ENCODE measurements at regions not wholly inside any gene's neighbourhood (a gene's known extent, or its start where the extent isn't known, plus 50 kb on each side); places are given as distances from the start of the nearest gene placed in this dataset.

- Histone ChIP-seq H3K9me3 (ENCODE audit: control insufficient read depth, insufficient read depth, low read length) (peaks cover 11% of the 10 kb centered on the region), H3K4me2 (ENCODE audit: low read length) (no peak overlapping the region), H3K4me1 (ENCODE audit: control insufficient read depth, low read length) (no peaks in the 10 kb centered on the region), H3F3A (ENCODE audit: control insufficient read depth, insufficient read depth) (no peaks in the 10 kb centered on the region), H3K4me3 (ENCODE audit: low read length) (no peak overlapping the region), H3K9me2 (replicated peaks; ENCODE audit: control insufficient read depth, low read length) (no peaks in the 10 kb centered on the region), H3K79me2 (ENCODE audit: control insufficient read depth, low read length) (no peaks in the 10 kb centered on the region), H3K27ac (ENCODE audit: low read depth, low read length) (no peak overlapping the region), H4K20me1 (ENCODE audit: control insufficient read depth, insufficient read depth, low read depth, low read length) (no peaks in the 10 kb centered on the region), H3K36me3 (ENCODE audit: control insufficient read depth, low read length) (no peaks in the 10 kb centered on the region), H3K27me3 (ENCODE audit: control insufficient read depth, low read length) (0 out of 2 replicates have a peak, but pooled peaks cover 2% of the 10 kb centered on the region)
- TF ChIP-seq EZH2phosphoT487 (IDR thresholded peaks at IDR 0.05; ENCODE audit: borderline replicate concordance, low read length), result no peak
Measured at GRCh38 chr2:42872721-42873120, 80.3 kb upstream of the HAAO start.

- no peaks in the 10 kb centered on the region for H3K4me1 ChIP-seq (ENCODE audit: control insufficient read depth, low read length)
- TF ChIP-seq CTCF (IDR thresholded peaks at IDR 0.05; ENCODE audit: low read depth, low read length, poor library complexity, severe bottlenecking) (no peak), EZH2phosphoT487 (IDR thresholded peaks at IDR 0.05; ENCODE audit: borderline replicate concordance, low read length) (no peak)
- no peaks in the 10 kb centered on the region for H3F3A ChIP-seq (ENCODE audit: control insufficient read depth, insufficient read depth)
- H3K27ac ChIP-seq (ENCODE audit: low read depth, low read length), result no peak overlapping the region
- H3K79me2 ChIP-seq (ENCODE audit: control insufficient read depth, low read length), result no peaks in the 10 kb centered on the region
- H3K4me3 ChIP-seq (ENCODE audit: low read length), result no peak overlapping the region
- no peaks in the 10 kb centered on the region for H3K36me3 ChIP-seq (ENCODE audit: control insufficient read depth, low read length)
- peaks cover 11% of the 10 kb centered on the region for H3K9me3 ChIP-seq (ENCODE audit: control insufficient read depth, insufficient read depth, low read length)
- no peaks in the 10 kb centered on the region for H3K9me2 ChIP-seq (replicated peaks; ENCODE audit: control insufficient read depth, low read length)
- H3K27me3 ChIP-seq (ENCODE audit: control insufficient read depth, low read length), result 0 out of 2 replicates have a peak, but pooled peaks cover 2% of the 10 kb centered on the region
- no peak overlapping the region for H3K4me2 ChIP-seq (ENCODE audit: low read length)
- no peaks in the 10 kb centered on the region for H4K20me1 ChIP-seq (ENCODE audit: control insufficient read depth, insufficient read depth, low read depth, low read length)
Measured at GRCh38 chr2:42871372-42871771, 79.0 kb upstream of the HAAO start.

- H3K79me2 ChIP-seq (ENCODE audit: control insufficient read depth, low read length), result no peaks in the 10 kb centered on the region
- no peaks in the 10 kb centered on the region for H4K20me1 ChIP-seq (ENCODE audit: control insufficient read depth, insufficient read depth, low read depth, low read length)
- H3K36me3 ChIP-seq (ENCODE audit: control insufficient read depth, low read length), result no peaks in the 10 kb centered on the region
- no peaks in the 10 kb centered on the region for H3K9me2 ChIP-seq (replicated peaks; ENCODE audit: control insufficient read depth, low read length)
- no peak overlapping the region for H3K4me3 ChIP-seq (ENCODE audit: low read length)
- H3K4me1 ChIP-seq (ENCODE audit: control insufficient read depth, low read length), result no peaks in the 10 kb centered on the region
- no peaks in the 10 kb centered on the region for H3F3A ChIP-seq (ENCODE audit: control insufficient read depth, insufficient read depth)
- H3K9me3 ChIP-seq (ENCODE audit: control insufficient read depth, insufficient read depth, low read length), result peaks cover 11% of the 10 kb centered on the region
- no peak for TF ChIP-seq CTCF (IDR thresholded peaks at IDR 0.05; ENCODE audit: low read depth, low read length, poor library complexity, severe bottlenecking)
- no peak for TF ChIP-seq EZH2phosphoT487 (IDR thresholded peaks at IDR 0.05; ENCODE audit: borderline replicate concordance, low read length)
- 0 out of 2 replicates have a peak, but pooled peaks cover 2% of the 10 kb centered on the region for H3K27me3 ChIP-seq (ENCODE audit: control insufficient read depth, low read length)
- H3K27ac ChIP-seq (ENCODE audit: low read depth, low read length), result no peak overlapping the region
- no peak overlapping the region for H3K4me2 ChIP-seq (ENCODE audit: low read length)
Measured at GRCh38 chr2:42868874-42869273, 76.5 kb upstream of the HAAO start.

- Histone ChIP-seq H3F3A (ENCODE audit: control insufficient read depth, insufficient read depth) (no peaks in the 10 kb centered on the region), H3K36me3 (ENCODE audit: control insufficient read depth, low read length) (no peaks in the 10 kb centered on the region), H3K27me3 (ENCODE audit: control insufficient read depth, low read length) (0 out of 2 replicates have a peak, but pooled peaks cover 2% of the 10 kb centered on the region), H3K4me2 (ENCODE audit: low read length) (no peak overlapping the region), H4K20me1 (ENCODE audit: control insufficient read depth, insufficient read depth, low read depth, low read length) (no peaks in the 10 kb centered on the region), H3K4me3 (ENCODE audit: low read length) (no peak overlapping the region), H3K4me1 (ENCODE audit: control insufficient read depth, low read length) (no peaks in the 10 kb centered on the region), H3K9me2 (replicated peaks; ENCODE audit: control insufficient read depth, low read length) (no peaks in the 10 kb centered on the region), H3K27ac (ENCODE audit: low read depth, low read length) (no peak overlapping the region), H3K79me2 (ENCODE audit: control insufficient read depth, low read length) (no peaks in the 10 kb centered on the region), H3K9me3 (ENCODE audit: control insufficient read depth, insufficient read depth, low read length) (peaks cover 11% of the 10 kb centered on the region)
- TF ChIP-seq CTCF (IDR thresholded peaks at IDR 0.05; ENCODE audit: low read depth, low read length, poor library complexity, severe bottlenecking), result no peak
Measured at GRCh38 chr2:42868096-42868495, 75.7 kb upstream of the HAAO start.
